IMR-90 (cell line): ENCODE measurements at regions not wholly inside any gene's neighbourhood (a gene's known extent, or its start where the extent isn't known, plus 50 kb on each side); places are given as distances from the start of the nearest gene placed in this dataset.
A peak's percentile ranks its signal among the peaks of the same experiment; 100 is the strongest.

Experiments used
- ATAC-seq: fragments of 200-7000 bp; cut with Tn5 transposase; 2 replicates; pipeline ENCODE4 v1.9.1; 2020; ENCODE audit warnings: low read depth, mild to moderate bottlenecking, moderate library complexity
- BruUV-seq: library from RNA; stranded (reverse); fragments of 400-500 nt; replicated peaks from 2 replicates; lab custom pipeline; 2021; lab: Mats Ljungman, UMichigan
- CTCF ChIA-PET: fragments of 300-600 bp; formaldehyde crosslinking; extraction: SDS; loops from one replicate; lab custom pipeline; 2021; ENCODE audit warnings: antibody characterized with exemption; lab: Yijun Ruan, JAX
- POLR2A ChIA-PET: fragments of 300-600 bp; sonication (Branson Sonifier 250); formaldehyde crosslinking; loops from one replicate; lab custom pipeline; 2022; ENCODE audit warnings: antibody characterized with exemption; ENCODE audit not compliant: unreplicated experiment; lab: Charles Lee
- DNase-seq: peaks from one replicate; pipeline ENCODE4 v3.0.0; 2013
- H2AFZ ChIP-seq: replicated peaks from 2 replicates; pipeline ENCODE3; 2013; ENCODE audit warnings: low read length, mild to moderate bottlenecking; ENCODE audit not compliant: poor library complexity
- H2AK5ac ChIP-seq: 2 replicates; pipeline ENCODE4 v1.6.1; 2013; ENCODE audit warnings: low read depth, low read length, inconsistent platforms
- H2AK9ac ChIP-seq: replicated peaks from 2 replicates; pipeline ENCODE3; 2013; ENCODE audit warnings: mild to moderate bottlenecking, low read depth, low read length, moderate library complexity; ENCODE audit not compliant: poor library complexity
- H2BK120ac ChIP-seq: 2 replicates; pipeline ENCODE4 v1.6.1; 2013; ENCODE audit warnings: low read depth, low read length, inconsistent platforms
- H2BK15ac ChIP-seq: 3 replicates; pipeline ENCODE4 v1.6.1; 2013; ENCODE audit warnings: low read depth, low read length, inconsistent platforms
- H2BK20ac ChIP-seq: 2 replicates; pipeline ENCODE4 v1.6.1; 2013; ENCODE audit warnings: low read depth, mild to moderate bottlenecking, inconsistent platforms, low read length, moderate library complexity
- H2BK5ac ChIP-seq: 2 replicates; pipeline ENCODE4 v1.6.1; 2013; ENCODE audit warnings: mild to moderate bottlenecking, low read depth, low read length, inconsistent platforms; ENCODE audit not compliant: poor library complexity, severe bottlenecking
- H3K14ac ChIP-seq: replicated peaks from 2 replicates; pipeline ENCODE4 v1.6.1; 2013; ENCODE audit warnings: low read depth, low read length, inconsistent platforms
- H3K18ac ChIP-seq: 2 replicates; pipeline ENCODE4 v1.6.1; 2013; ENCODE audit warnings: low read depth, low read length, control low read depth
- H3K23ac ChIP-seq: 2 replicates; pipeline ENCODE4 v1.6.1; 2013; ENCODE audit warnings: low read depth, low read length, inconsistent platforms
- H3K27ac ChIP-seq: 2 replicates; pipeline ENCODE4 v1.5.1; 2013; ENCODE audit warnings: mild to moderate bottlenecking, control low read depth, low read length; ENCODE audit not compliant: insufficient read depth
- H3K27me3 ChIP-seq: 2 replicates; pipeline ENCODE4 v1.6.1; 2013; ENCODE audit warnings: low read length; ENCODE audit not compliant: control insufficient read depth, insufficient read depth
- H3K36me3 ChIP-seq: 2 replicates; pipeline ENCODE4 v1.6.1; 2013; ENCODE audit warnings: low read length, mixed read lengths; ENCODE audit not compliant: control insufficient read depth, insufficient read depth
- H3K4ac ChIP-seq: 2 replicates; pipeline ENCODE4 v1.6.1; 2013; ENCODE audit warnings: low read depth, low read length, inconsistent platforms
- H3K4me1 ChIP-seq: 2 replicates; pipeline ENCODE4 v1.6.1; 2013; ENCODE audit warnings: low read length, mixed read lengths; ENCODE audit not compliant: control insufficient read depth, insufficient read depth
- H3K4me2 ChIP-seq: 2 replicates; pipeline ENCODE4 v1.6.1; 2013; ENCODE audit warnings: low read depth, mild to moderate bottlenecking, control low read depth, low read length, moderate library complexity
- H3K4me3 ChIP-seq: 2 replicates; pipeline ENCODE4 v1.5.1; 2013; ENCODE audit warnings: low read depth, mild to moderate bottlenecking, control low read depth, low read length, moderate library complexity; ENCODE audit not compliant: insufficient read depth
- H3K56ac ChIP-seq: 2 replicates; pipeline ENCODE4 v1.6.1; 2013; ENCODE audit warnings: low read length, inconsistent platforms; ENCODE audit not compliant: insufficient read depth; ENCODE audit errors: extremely low read depth
- H3K79me1 ChIP-seq, 2 experiments: 2 replicates each; pipeline ENCODE4 v1.6.1; 2013; ENCODE audit warnings: low read length in 2 of 2, inconsistent platforms in 1 of 2, low read depth in 1 of 2
- H3K9ac ChIP-seq: 2 replicates; pipeline ENCODE4 v1.6.1; 2013; ENCODE audit warnings: low read depth, low read length, control low read depth
- H3K9me1 ChIP-seq: 2 replicates; pipeline ENCODE4 v1.6.1; 2013; ENCODE audit warnings: low read length, inconsistent platforms; ENCODE audit not compliant: insufficient read depth
- H3K9me3 ChIP-seq: 2 replicates; pipeline ENCODE4 v1.6.1; 2013; ENCODE audit warnings: low read length; ENCODE audit not compliant: control insufficient read depth, insufficient read depth
- H4K20me1 ChIP-seq: 2 replicates; pipeline ENCODE4 v1.6.1; 2013; ENCODE audit warnings: low read length, inconsistent platforms; ENCODE audit not compliant: insufficient read depth
- H4K5ac ChIP-seq: 2 replicates; pipeline ENCODE4 v1.6.1; 2013; ENCODE audit warnings: mild to moderate bottlenecking, low read depth, low read length, control low read depth
- H4K8ac ChIP-seq, 2 experiments: 2 replicates each; pipeline ENCODE4 v1.6.1; 2013; ENCODE audit warnings: low read depth in 2 of 2, low read length in 2 of 2, control low read depth in 1 of 2, inconsistent platforms in 1 of 2
- H4K91ac ChIP-seq: 2 replicates; pipeline ENCODE4 v1.6.1; 2013; ENCODE audit warnings: low read depth, low read length, inconsistent platforms; ENCODE audit not compliant: insufficient read depth
- BHLHE40 ChIP-seq: fragments of 150-350 bp; IDR thresholded peaks from 2 replicates; pipeline ENCODE4 v1.6.1; 2016; ENCODE audit warnings: mild to moderate bottlenecking, low read depth, low read length
- CEBPB ChIP-seq: IDR thresholded peaks from 2 replicates; pipeline ENCODE4 v1.6.1; 2012; ENCODE audit warnings: low read depth, low read length, improper control_type of control experiment
- FOS ChIP-seq: fragments of 150-350 bp; IDR thresholded peaks from 2 replicates; pipeline ENCODE4 v1.6.1; 2016; ENCODE audit warnings: low read depth, low read length
- MAFK ChIP-seq: IDR thresholded peaks from 2 replicates; pipeline ENCODE4 v1.6.1; 2012; ENCODE audit warnings: low read depth, low read length, improper control_type of control experiment
- MAZ ChIP-seq: IDR thresholded peaks from 2 replicates; pipeline ENCODE4 v1.6.1; 2012; ENCODE audit warnings: low read depth, mild to moderate bottlenecking, low read length, improper control_type of control experiment, moderate library complexity, borderline replicate concordance
- NFE2L2 ChIP-seq: fragments of 150-350 bp; IDR thresholded peaks from 2 replicates; pipeline ENCODE4 v1.6.1; 2016; ENCODE audit warnings: low read depth, mild to moderate bottlenecking, low read length
- RAD21 ChIP-seq: IDR thresholded peaks from 2 replicates; pipeline ENCODE4 v1.6.1; 2012; ENCODE audit warnings: low read length, improper control_type of control experiment
- SMC3 ChIP-seq: fragments of 150-350 bp; IDR thresholded peaks from 2 replicates; pipeline ENCODE4 v1.6.1; 2016; ENCODE audit warnings: low read depth, mild to moderate bottlenecking, antibody characterized with exemption, low read length, moderate library complexity
- WGBS, 2 experiments: methylation state at CpG; one replicate each; pipeline versions ENCODE4 v1.1.5 to v1.1.7; 2013; ENCODE audit warnings: missing lambda C conversion rate in 2 of 2; ENCODE audit not compliant: insufficient read length in 1 of 2; ENCODE audit errors: extremely low coverage in 2 of 2; 5-methylcytosine and 5-hydroxymethylcytosine counted together
- dilution Hi-C: fragments of 300-500 bp; cut with HindIII; formaldehyde crosslinking; loops from one replicate; pipeline ENCODE4 v1.14.3; 2018; ENCODE audit warnings: low sequenced_read_pairs; ENCODE audit not compliant: unreplicated experiment
- in situ Hi-C: fragments of 300-500 bp; cut with MboI; formaldehyde crosslinking; loops from 3 replicates; pipeline ENCODE4 v1.14.3; 2019; ENCODE audit warnings: low sequenced_read_pairs, inconsistent platforms, mixed read lengths
- intact Hi-C: fragments of 100-400 bp; cut with micrococcal nuclease; formaldehyde crosslinking; loops from 2 replicates; pipeline ENCODE4 v1.10.0; 2022
- TF ChIP-seq, protein P1 (sequence below): fragments of 150-350 bp; IDR thresholded peaks from 2 replicates; pipeline ENCODE4 v1.6.1; 2017; ENCODE audit warnings: mild to moderate bottlenecking, antibody characterized with exemption, low read length, low read depth
- TF ChIP-seq, protein P2 (sequence below): conservative IDR thresholded peaks from 2 replicates; pipeline ENCODE4 v1.5.1; 2012; ENCODE audit warnings: mild to moderate bottlenecking, low read depth, low read length, improper control_type of control experiment
- TF ChIP-seq, protein P3 (sequence below): fragments of 150-350 bp; IDR thresholded peaks from 2 replicates; pipeline ENCODE4 v1.6.1; 2016; ENCODE audit warnings: low read depth, mild to moderate bottlenecking, low read length, moderate library complexity, borderline replicate concordance

DNA sequence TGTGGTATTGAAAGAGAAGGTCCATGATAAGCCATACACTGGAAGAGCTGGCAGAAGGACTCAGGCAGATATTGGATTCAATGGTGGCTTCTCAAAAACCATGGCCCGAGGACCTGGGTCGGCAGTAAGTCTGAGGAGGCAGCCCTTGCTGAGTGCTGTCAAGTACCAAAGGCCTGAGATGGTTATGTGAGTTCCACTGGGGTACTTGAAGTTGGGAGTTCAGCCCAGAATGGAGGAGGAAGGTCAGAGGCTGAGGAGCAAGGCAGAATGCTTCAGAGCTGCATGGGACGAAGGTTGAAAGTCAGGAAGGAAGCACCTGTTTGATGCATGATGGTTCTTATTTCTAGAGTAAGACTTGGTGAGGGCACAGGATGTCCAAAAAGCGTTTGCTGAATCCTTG is 194.9 kb downstream of the DIRAS2 start:
- H3K79me1 ChIP-seq, result no peaks in the 10 kb centered on the region
- H2BK20ac ChIP-seq, result no peak overlapping the region
- no peak overlapping the region for H2BK120ac ChIP-seq
- H3K27ac ChIP-seq, result no peak overlapping the region
- no peak overlapping the region for H2AK9ac ChIP-seq
- H3K4me1 ChIP-seq, result no peaks in the 10 kb centered on the region
- H3K27me3 ChIP-seq, result no peaks in the 10 kb centered on the region
- no peak overlapping the region for H4K91ac ChIP-seq
- H2AK5ac ChIP-seq, result no peak overlapping the region
- ChIA-PET CTCF (interaction anchor here (0.7 kb wide), 1 partner anchor 92 kb away, joined by 3 read pairs; no protein-coding TSS in a partner anchor), POLR2A (no interaction called here)
- no peaks in the 10 kb centered on the region for H3K9me3 ChIP-seq
- intact Hi-C loops, result no loop called here
- H3K14ac ChIP-seq, result no peak overlapping the region
- DNase-seq (no peak), ATAC-seq (no peak)
- H3K36me3 ChIP-seq, result no peaks in the 10 kb centered on the region
- dilution Hi-C loops, result no loop called here
- no peaks in the 10 kb centered on the region for H3K9me1 ChIP-seq
- no peaks in the 10 kb centered on the region for H4K20me1 ChIP-seq
- H3K18ac ChIP-seq, result no peak overlapping the region
- no peak overlapping the region for H3K4me3 ChIP-seq
- H2BK5ac ChIP-seq, result no peak overlapping the region
- in situ Hi-C loops, result no loop called here
- peak overlapping the region; percentile 8 for H2AFZ ChIP-seq
- H3K56ac ChIP-seq, result no peak overlapping the region
- no peak overlapping the region for H3K4ac ChIP-seq
- H4K8ac ChIP-seq, result no peak overlapping the region
- TF ChIP-seq, protein P1, sequence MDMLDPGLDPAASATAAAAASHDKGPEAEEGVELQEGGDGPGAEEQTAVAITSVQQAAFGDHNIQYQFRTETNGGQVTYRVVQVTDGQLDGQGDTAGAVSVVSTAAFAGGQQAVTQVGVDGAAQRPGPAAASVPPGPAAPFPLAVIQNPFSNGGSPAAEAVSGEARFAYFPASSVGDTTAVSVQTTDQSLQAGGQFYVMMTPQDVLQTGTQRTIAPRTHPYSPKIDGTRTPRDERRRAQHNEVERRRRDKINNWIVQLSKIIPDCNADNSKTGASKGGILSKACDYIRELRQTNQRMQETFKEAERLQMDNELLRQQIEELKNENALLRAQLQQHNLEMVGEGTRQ, result no peak
- TF ChIP-seq BHLHE40 (no peak), FOS (no peak), MAZ (no peak), MAFK (no peak), CEBPB (no peak), NFE2L2 (no peak), SMC3 (no peak), RAD21 (no peak)
- TF ChIP-seq, protein P2, sequence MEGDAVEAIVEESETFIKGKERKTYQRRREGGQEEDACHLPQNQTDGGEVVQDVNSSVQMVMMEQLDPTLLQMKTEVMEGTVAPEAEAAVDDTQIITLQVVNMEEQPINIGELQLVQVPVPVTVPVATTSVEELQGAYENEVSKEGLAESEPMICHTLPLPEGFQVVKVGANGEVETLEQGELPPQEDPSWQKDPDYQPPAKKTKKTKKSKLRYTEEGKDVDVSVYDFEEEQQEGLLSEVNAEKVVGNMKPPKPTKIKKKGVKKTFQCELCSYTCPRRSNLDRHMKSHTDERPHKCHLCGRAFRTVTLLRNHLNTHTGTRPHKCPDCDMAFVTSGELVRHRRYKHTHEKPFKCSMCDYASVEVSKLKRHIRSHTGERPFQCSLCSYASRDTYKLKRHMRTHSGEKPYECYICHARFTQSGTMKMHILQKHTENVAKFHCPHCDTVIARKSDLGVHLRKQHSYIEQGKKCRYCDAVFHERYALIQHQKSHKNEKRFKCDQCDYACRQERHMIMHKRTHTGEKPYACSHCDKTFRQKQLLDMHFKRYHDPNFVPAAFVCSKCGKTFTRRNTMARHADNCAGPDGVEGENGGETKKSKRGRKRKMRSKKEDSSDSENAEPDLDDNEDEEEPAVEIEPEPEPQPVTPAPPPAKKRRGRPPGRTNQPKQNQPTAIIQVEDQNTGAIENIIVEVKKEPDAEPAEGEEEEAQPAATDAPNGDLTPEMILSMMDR, result no peak
- TF ChIP-seq, protein P3, sequence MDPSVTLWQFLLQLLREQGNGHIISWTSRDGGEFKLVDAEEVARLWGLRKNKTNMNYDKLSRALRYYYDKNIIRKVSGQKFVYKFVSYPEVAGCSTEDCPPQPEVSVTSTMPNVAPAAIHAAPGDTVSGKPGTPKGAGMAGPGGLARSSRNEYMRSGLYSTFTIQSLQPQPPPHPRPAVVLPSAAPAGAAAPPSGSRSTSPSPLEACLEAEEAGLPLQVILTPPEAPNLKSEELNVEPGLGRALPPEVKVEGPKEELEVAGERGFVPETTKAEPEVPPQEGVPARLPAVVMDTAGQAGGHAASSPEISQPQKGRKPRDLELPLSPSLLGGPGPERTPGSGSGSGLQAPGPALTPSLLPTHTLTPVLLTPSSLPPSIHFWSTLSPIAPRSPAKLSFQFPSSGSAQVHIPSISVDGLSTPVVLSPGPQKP, result no peak
- WGBS, 2 experiments, result 0% methylated on average over 1 of the region's 4 CpGs; no CpG with 5 or more reads in 1 of the 2 experiments
- BruUV-seq, result no TSS peak
- no peak overlapping the region for H3K4me2 ChIP-seq
- no peak overlapping the region for H4K5ac ChIP-seq
- H3K23ac ChIP-seq, result no peak overlapping the region
- H3K9ac ChIP-seq, result no peak overlapping the region
- H2BK15ac ChIP-seq, result no peak overlapping the region
